ENCODE measurements at regions not wholly inside any gene's neighbourhood (a gene's known extent, or its start where the extent isn't known, plus 50 kb on each side); places are given as distances from the start of the nearest gene placed in this dataset.

DNA sequence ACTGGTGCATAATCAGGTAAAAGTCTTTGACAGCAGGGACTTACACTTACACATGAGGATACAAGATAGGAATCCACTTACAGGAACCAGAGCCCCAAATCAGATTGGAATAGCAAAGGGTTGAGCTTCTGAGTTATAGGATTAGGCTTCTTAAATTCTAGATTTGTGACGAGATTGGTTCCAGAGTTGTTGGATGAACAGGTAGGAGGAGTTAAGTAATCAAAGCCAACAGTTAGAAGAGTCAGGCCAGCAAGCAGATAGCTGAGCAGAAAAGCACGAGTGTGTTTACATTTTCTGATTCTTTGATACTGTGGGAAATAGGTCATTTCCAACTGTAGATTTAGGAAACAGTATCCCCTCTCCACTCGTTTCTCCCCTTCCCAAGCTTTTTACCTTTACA lies 167.0 kb downstream of the MDFIC start (continued):
- TF ChIP-seq FOSL1 (IDR thresholded peaks at IDR 0.05; ENCODE audit: insufficient read depth, low read depth, low read length) (no peak), CREB1 (IDR thresholded peaks at IDR 0.05) (no peak), SP4 (IDR thresholded peaks at IDR 0.05; ENCODE audit: low read length) (no peak)
